Activated CD8-positive, alpha-beta memory T cell treated with anti-CD3 and anti-CD28 coated beads, Interleukin-2, amount 50 U/mL, for 4 hours (primary cell): ENCODE measurements at regions not wholly inside any gene's neighbourhood (a gene's known extent, or its start where the extent isn't known, plus 50 kb on each side); places are given as distances from the start of the nearest gene placed in this dataset.
"Not testable (repeated sequence)": the region's sequence is repeated elsewhere in the genome, so short reads cannot be mapped to it uniquely, and the experiment has no call there.

ENCODE experiments used
- DNase-seq: peaks from one replicate; pipeline ENCODE4 v3.0.0-alpha.2; 2020

- DNase-seq: not testable (repeated sequence)
Observed at GRCh38 chrX:40788698-40789097, 53.4 kb upstream of the MED14 start.

DNA sequence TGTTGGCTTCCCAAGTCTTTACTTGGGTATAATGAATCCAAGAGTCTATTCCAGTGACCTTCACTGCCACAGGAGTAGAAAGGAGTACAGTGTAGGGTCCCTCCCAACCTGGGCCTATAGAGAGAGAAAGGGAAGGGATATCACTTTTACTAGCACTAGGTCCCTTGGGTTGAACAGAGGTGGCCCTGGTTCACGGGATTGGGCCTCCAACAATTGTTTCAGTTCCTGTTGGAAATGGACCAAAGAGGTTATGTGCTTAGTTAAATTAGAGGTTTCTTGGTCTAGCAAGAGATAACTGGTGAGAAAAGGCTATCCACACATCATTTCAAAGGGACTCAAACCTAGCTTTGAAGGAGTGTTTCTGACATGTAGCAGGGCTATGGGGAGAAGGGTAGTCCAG lies 57.1 kb upstream of the MED14 start:
- no peak for DNase-seq

- DNase-seq: not testable (repeated sequence)
Observed at GRCh38 chrX:40794829-40795130, 59.4 kb upstream of the MED14 start.

DNA sequence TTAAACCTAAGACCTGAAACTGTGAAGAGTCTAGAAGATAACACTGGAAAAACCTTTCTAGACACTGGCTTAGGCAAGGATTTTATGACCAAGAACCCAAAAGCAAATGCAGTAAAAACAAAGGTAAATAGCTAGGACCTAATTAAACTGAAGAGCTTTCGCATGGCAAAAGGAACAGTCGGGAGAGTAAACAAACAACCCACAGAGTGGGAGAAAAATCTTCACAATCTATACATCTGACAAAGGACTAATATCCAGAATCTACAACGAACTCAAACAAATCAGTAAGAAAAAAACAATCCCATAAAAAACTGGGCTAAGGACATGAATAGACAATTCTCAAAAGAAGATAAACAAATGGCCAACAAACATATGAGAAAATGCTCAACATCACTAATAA lies 64.4 kb upstream of the MED14 start:
- DNase-seq: not testable (repeated sequence)

- no peak for DNase-seq
Observed at GRCh38 chrX:40805404-40805803, 70.1 kb upstream of the MED14 start.

DNA sequence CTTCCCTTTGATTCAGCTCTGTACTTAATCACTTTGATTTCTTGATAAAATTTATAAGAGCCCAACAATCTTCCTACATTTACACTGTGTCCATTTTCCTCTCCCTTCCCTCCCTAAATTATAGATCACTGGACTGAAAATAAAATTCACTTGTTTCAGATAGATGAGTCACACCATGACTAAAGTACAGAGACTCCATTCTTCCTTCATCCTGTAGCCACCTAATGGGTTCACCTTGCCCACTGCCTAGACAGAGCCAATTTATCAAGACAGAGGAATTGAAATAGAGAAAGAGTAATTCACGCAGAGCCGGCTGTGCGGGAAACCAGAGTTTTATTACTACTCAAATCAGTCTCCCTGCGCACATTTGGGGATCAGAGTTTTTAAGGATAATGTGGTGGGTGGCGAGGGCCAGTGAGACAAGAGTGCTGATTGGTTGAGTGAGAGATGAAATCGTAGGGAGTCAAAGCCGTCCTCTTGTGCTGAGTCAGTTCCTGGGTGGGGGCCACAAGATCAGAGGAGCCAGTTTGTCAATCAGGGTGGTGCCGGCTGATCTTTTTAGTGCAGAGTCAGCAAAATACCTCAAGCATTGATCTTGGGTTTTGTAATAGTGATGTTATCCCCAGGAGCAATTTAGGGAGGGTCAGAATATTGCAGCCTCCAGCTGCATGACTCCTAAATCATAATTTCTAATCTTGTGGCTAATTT lies 71.3 kb upstream of the MED14 start:
- no peak for DNase-seq

- no peak for DNase-seq
Observed at GRCh38 chrX:40807384-40807783, 72.0 kb upstream of the MED14 start.

GRCh38 chrX:40808203-40808602 lies 72.9 kb upstream of the MED14 start:
- no peak for DNase-seq

DNA sequence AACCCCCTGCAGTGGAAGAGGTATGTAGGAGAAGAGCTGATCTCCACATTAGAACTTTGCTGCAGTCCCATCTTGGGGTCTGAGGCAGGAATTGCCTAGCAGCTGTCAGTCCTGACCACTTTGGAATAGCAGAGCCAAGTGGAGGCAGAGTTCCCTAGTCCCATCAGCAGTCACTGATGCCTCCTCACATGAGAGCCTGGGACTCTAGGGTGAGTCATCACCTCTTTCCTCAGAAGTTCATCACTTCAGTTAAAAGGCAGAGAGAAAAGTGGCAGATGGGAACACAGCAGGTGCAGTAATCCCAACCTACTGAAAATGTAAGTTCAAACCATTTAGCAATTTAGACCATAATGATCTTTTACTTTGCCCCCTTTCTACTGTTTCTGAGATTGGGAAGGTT lies 73.9 kb upstream of the MED14 start:
- DNase-seq: no peak

DNA sequence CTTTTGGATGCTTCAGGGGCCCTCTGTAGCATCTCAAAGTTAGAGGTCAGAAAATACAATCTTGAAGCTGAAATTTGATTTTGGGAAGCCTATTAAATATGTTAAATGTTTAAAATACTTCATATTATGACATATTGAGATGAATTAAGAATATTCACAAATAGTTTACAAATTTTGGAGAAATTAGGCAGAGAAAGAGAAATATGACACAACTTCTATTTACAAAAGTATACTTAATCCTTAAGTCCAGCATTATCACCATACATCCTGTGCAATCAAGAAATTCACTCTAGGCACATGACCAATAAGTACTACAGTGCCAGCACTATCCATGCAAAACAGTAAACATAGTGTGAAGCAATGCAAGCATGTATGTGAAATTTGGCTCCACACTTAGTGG lies 79.7 kb upstream of the MED14 start:
- not testable (repeated sequence) for DNase-seq

DNA sequence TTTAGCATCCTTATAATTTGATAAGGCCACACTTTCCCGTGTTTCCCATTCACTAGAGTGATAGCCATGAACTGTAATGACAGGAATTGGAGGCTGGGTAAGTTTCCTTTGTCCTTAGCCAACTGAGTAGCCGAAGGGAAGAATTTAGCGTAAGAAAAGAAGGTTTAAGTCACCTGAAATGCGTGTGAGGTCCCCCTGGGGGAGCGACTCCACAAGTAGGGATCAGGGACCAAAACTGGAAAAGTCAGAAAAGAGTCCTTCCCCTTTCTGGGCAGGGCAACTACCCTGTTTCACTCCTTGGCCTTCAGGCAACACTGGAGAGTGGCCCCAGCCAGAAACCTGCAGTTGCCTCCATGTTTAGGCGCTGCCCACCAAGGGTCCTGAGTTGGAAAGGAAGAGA lies 81.6 kb upstream of the MED14 start:
- no peak for DNase-seq

- DNase-seq: no peak
Observed at GRCh38 chrX:40818236-40818635, 82.9 kb upstream of the MED14 start.

DNA sequence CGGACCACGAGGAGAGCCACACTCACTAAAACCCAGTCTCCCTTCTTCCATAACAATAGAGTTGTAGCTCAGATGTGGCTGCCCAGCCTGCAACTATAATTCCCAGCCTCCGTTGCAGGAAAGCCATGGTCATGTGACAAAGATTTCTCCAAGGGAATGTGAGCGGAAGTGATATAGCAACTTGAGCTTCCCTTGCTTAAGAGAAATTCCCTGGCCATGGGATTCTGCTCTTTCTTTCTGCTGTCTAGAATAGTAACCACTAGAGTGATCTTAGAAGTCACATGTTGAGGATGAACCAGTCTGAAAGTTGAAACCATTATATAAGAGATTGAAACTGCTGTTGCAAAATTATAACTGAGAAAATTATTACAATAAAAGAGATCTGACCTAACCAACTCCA lies 86.4 kb upstream of the MED14 start:
- no peak for DNase-seq

- no peak for DNase-seq
Observed at GRCh38 chrX:40827331-40827730, 92.0 kb upstream of the MED14 start.

GRCh38 chrX:40831750-40832149 lies 96.4 kb upstream of the MED14 start:
- DNase-seq: no peak

DNA sequence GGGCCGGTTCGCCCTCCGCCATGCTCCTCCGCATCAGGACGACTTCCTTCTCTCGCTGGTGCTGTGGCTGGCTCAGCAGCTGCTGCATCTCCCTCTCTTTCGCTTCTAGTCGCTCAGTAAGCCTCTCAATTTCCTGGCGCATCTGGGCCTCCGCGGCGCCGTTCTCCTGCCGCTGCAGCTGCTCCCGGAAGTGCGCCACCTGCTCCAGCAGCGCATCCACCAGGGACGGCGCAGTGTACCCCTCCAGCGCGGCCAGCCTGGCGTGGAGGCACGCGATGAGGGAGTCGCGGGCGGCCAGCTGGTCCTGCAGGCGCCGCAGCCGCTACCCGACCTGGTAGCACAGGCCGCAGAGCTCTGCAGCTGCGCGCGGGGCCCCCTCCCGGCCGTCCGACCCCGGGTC lies 97.4 kb upstream of the MED14 start:
- no peak for DNase-seq

- no peak for DNase-seq
Observed at GRCh38 chrX:40834225-40834624, 98.9 kb upstream of the MED14 start.

GRCh38 chrX:40835526-40835925 lies 100.2 kb upstream of the MED14 start:
- no peak for DNase-seq

DNA sequence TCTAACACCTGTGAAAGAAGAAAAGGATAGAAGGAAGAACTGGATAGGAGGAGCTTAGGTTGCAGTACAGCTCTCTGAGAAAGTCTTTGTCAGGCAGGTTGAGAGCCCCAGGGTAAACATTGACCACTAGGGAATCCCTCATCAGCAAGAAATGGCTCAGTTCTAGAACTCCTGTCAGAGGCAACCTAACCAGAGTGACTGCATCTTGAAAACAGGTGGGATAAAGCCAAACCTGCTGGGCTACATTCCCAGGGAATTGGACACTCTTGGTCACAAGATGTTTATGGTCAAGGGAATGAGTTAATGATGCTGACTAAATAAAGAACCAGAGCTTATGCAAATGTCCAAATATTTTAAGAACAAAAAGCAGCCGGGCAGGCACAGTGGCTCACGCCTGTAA lies 108.3 kb upstream of the MED14 start:
- no peak for DNase-seq

GRCh38 chrX:40844471-40844870 lies 109.1 kb upstream of the MED14 start:
- no peak for DNase-seq

DNA sequence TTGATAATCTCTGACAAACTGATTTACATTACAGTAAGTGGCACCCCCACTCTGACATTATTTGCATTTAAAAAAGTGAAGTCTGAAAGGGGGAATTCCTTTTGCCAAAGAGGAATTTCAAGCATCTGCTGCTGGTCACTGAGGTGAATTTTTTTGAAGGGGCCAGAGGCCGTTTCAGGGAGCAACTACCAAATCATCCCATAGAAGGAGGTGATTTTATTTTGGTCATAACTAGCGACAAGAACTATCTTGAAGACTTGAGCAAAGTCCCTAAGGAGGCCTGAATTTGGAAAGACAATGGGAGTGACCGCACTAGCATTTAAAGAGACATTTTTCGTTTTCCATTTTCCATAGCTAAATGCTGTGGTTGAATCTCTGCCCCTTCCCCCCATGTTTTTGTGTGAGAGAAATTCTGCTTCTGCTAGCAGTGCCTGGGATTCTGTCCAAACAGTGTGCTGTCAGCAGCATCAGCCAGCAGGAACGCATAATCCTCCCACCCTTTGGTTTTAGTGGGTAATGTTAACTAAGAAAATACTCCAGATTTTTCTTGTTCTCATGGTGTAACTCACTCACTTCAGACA lies 110.1 kb upstream of the MED14 start:
- DNase-seq: no peak

- no peak for DNase-seq
Observed at GRCh38 chrX:40849906-40850823, 114.8 kb upstream of the MED14 start.

GRCh38 chrX:40852586-40852985 lies 117.2 kb upstream of the MED14 start:
- no peak for DNase-seq
